DND-41 (cell line): ENCODE measurements at regions not wholly inside any gene's neighbourhood (a gene's known extent, or its start where the extent isn't known, plus 50 kb on each side); places are given as distances from the start of the nearest gene placed in this dataset.
A peak's percentile ranks its signal among the peaks of the same experiment; 100 is the strongest.

ENCODE experiments used
- ATAC-seq: fragments of 200-7000 bp; cut with Tn5 transposase; 3 replicates; pipeline ENCODE4 v1.9.1; 2021; ENCODE audit warnings: low read depth; ENCODE audit not compliant: insufficient read depth
- DNase-seq: peaks from one replicate; pipeline ENCODE4 v3.0.0-alpha.2; 2020
- H2AFZ ChIP-seq: 2 replicates; pipeline ENCODE4 v1.6.0; 2012; ENCODE audit warnings: low read depth, low read length
- H3K27ac ChIP-seq: 2 replicates; pipeline ENCODE4 v1.5.1; 2012; ENCODE audit warnings: low read length, inconsistent platforms
- H3K27me3 ChIP-seq: fragments of 200-600 bp; sonication (generic); 2 replicates; pipeline ENCODE4 v1.6.0; 2012; ENCODE audit warnings: low read length, mild to moderate bottlenecking, inconsistent platforms; ENCODE audit not compliant: insufficient read depth, poor library complexity
- H3K36me3 ChIP-seq: 2 replicates; pipeline ENCODE4 v1.5.1; 2012; ENCODE audit warnings: low read length, inconsistent platforms; ENCODE audit not compliant: insufficient read depth
- H3K4me1 ChIP-seq: 2 replicates; pipeline ENCODE4 v1.5.1; 2012; ENCODE audit warnings: mild to moderate bottlenecking, low read length; ENCODE audit not compliant: insufficient read depth
- H3K4me2 ChIP-seq: 2 replicates; pipeline ENCODE4 v1.6.0; 2012; ENCODE audit warnings: mild to moderate bottlenecking, moderate library complexity, low read length, inconsistent platforms; ENCODE audit not compliant: insufficient read depth
- H3K4me3 ChIP-seq, 2 experiments: fragments of 200-600 bp in 1 of 2; shearing (Covaris generic) in 1 of 2; 2 replicates each; pipeline ENCODE4 v1.5.1; 2012 to 2016; ENCODE audit warnings: inconsistent platforms in 2 of 2, low read length in 2 of 2, mild to moderate bottlenecking in 2 of 2, low read depth in 1 of 2, moderate library complexity in 1 of 2
- H3K79me2 ChIP-seq: 2 replicates; pipeline ENCODE4 v1.6.0; 2012; ENCODE audit warnings: low read length, inconsistent platforms; ENCODE audit not compliant: insufficient read depth
- H3K9ac ChIP-seq: 2 replicates; pipeline ENCODE4 v1.6.0; 2012; ENCODE audit warnings: low read depth, mild to moderate bottlenecking, inconsistent platforms, low read length, moderate library complexity
- H3K9me3 ChIP-seq: 2 replicates; pipeline ENCODE4 v1.5.1; 2012; ENCODE audit warnings: low read length, moderate library complexity, mild to moderate bottlenecking, inconsistent platforms; ENCODE audit not compliant: insufficient read depth, severe bottlenecking
- H4K20me1 ChIP-seq: 2 replicates; pipeline ENCODE4 v1.6.0; 2012; ENCODE audit warnings: low read length; ENCODE audit not compliant: insufficient read depth
- CTCF ChIP-seq: IDR thresholded peaks from 2 replicates; pipeline ENCODE4 v1.5.1; 2012; ENCODE audit warnings: borderline replicate concordance, low read length, moderate library complexity, mild to moderate bottlenecking; ENCODE audit not compliant: poor library complexity, severe bottlenecking; ENCODE audit errors: extremely low read depth
- EZH2 ChIP-seq: IDR thresholded peaks from 3 replicates; pipeline ENCODE4 v1.6.1; 2012; ENCODE audit warnings: borderline replicate concordance, low read depth, mild to moderate bottlenecking, moderate library complexity, low read length, inconsistent platforms; ENCODE audit not compliant: severe bottlenecking

- no peak overlapping the region for H3K4me3 ChIP-seq
- no peaks in the 10 kb centered on the region for H3K9me3 ChIP-seq
- TF ChIP-seq CTCF = no peak
- TF ChIP-seq EZH2 = no peak
- no peaks in the 10 kb centered on the region for H3K27me3 ChIP-seq
- no peak overlapping the region for H3K4me2 ChIP-seq
- H3K27ac ChIP-seq = no peak overlapping the region
- no peak overlapping the region for H3K9ac ChIP-seq
- peaks cover 14% of the 10 kb centered on the region for H3K4me1 ChIP-seq
- H4K20me1 ChIP-seq = no peaks in the 10 kb centered on the region
- H3K79me2 ChIP-seq = no peaks in the 10 kb centered on the region
- DNase-seq (no peak), ATAC-seq (no peak)
- H3K36me3 ChIP-seq = no peaks in the 10 kb centered on the region
- H2AFZ ChIP-seq = no peak overlapping the region
Observed at GRCh38 chr20:40891351-40891750, 137.3 kb upstream of the TOP1 start.

GRCh38 chr20:40892642-40893041 lies 136.0 kb upstream of the TOP1 start:
- H3K4me1 ChIP-seq = peaks cover 21% of the 10 kb centered on the region
- no peak overlapping the region for H3K27ac ChIP-seq
- ATAC-seq (peak; percentile 58; the same call in 2 of the 3 replicates), DNase-seq (no peak)
- no peak overlapping the region for H3K9ac ChIP-seq
- H4K20me1 ChIP-seq = no peaks in the 10 kb centered on the region
- H3K36me3 ChIP-seq = no peaks in the 10 kb centered on the region
- H3K27me3 ChIP-seq = no peaks in the 10 kb centered on the region
- peak; percentile 42 for TF ChIP-seq CTCF
- TF ChIP-seq EZH2 = no peak
- no peak overlapping the region for H3K4me2 ChIP-seq
- H3K4me3 ChIP-seq = no peak overlapping the region
- no peaks in the 10 kb centered on the region for H3K9me3 ChIP-seq
- H2AFZ ChIP-seq = no peak overlapping the region
- no peaks in the 10 kb centered on the region for H3K79me2 ChIP-seq

GRCh38 chr20:40893610-40894236 lies 134.9 kb upstream of the TOP1 start:
- no peaks in the 10 kb centered on the region for H3K79me2 ChIP-seq
- TF ChIP-seq EZH2 = no peak
- no peak for TF ChIP-seq CTCF
- no peaks in the 10 kb centered on the region for H3K27me3 ChIP-seq
- no peaks in the 10 kb centered on the region for H3K36me3 ChIP-seq
- no peak for ATAC-seq
- H4K20me1 ChIP-seq = no peaks in the 10 kb centered on the region
- no peak overlapping the region for H3K9ac ChIP-seq
- no peak overlapping the region for H2AFZ ChIP-seq
- H3K4me3 ChIP-seq = no peak overlapping the region
- H3K4me2 ChIP-seq = no peak overlapping the region
- DNase-seq = no peak
- no peaks in the 10 kb centered on the region for H3K9me3 ChIP-seq
- peaks cover 20% of the 10 kb centered on the region for H3K4me1 ChIP-seq
- H3K27ac ChIP-seq = no peak overlapping the region

GRCh38 chr20:40894237-40894630 lies 134.4 kb upstream of the TOP1 start:
- DNase-seq (no peak), ATAC-seq (no peak)
- no peak overlapping the region for H2AFZ ChIP-seq
- TF ChIP-seq CTCF (no peak), EZH2 (no peak)
- no peaks in the 10 kb centered on the region for H3K36me3 ChIP-seq
- H3K4me3 ChIP-seq = no peak overlapping the region
- H3K4me1 ChIP-seq = peaks cover 16% of the 10 kb centered on the region
- H3K9me3 ChIP-seq = no peaks in the 10 kb centered on the region
- H4K20me1 ChIP-seq = no peaks in the 10 kb centered on the region
- no peak overlapping the region for H3K4me2 ChIP-seq
- H3K79me2 ChIP-seq = no peaks in the 10 kb centered on the region
- no peak overlapping the region for H3K9ac ChIP-seq
- H3K27ac ChIP-seq = no peak overlapping the region
- no peaks in the 10 kb centered on the region for H3K27me3 ChIP-seq
